SU-DHL-6 (cell line): ENCODE measurements at regions not wholly inside any gene's neighbourhood (a gene's known extent, or its start where the extent isn't known, plus 50 kb on each side); places are given as distances from the start of the nearest gene placed in this dataset.

Experiments used
- H2AFZ ChIP-seq: fragments of 200-600 bp; sonication (generic); 2 replicates; pipeline ENCODE4 v1.6.1; 2014; ENCODE audit warnings: low read depth, mild to moderate bottlenecking, moderate library complexity, mixed read lengths, antibody characterized with exemption, low read length; ENCODE audit not compliant: severe bottlenecking
- H3F3A ChIP-seq: fragments of 200-600 bp; shearing (Covaris generic); 2 replicates; pipeline ENCODE4 v1.6.0; 2016; ENCODE audit warnings: antibody characterized with exemption, mild to moderate bottlenecking; ENCODE audit not compliant: insufficient read depth
- H3K27ac ChIP-seq: fragments of 200-600 bp; sonication (generic); 2 replicates; pipeline ENCODE4 v1.5.1; 2016; ENCODE audit warnings: low read depth, mild to moderate bottlenecking, low read length, moderate library complexity, mixed read lengths
- H3K27me3 ChIP-seq: fragments of 200-600 bp; sonication (generic), shearing (Covaris generic); 2 replicates; pipeline ENCODE4 v1.6.0; 2014; ENCODE audit warnings: mild to moderate bottlenecking, low read length
- H3K36me3 ChIP-seq: fragments of 200-600 bp; sonication (generic); 2 replicates; pipeline ENCODE4 v1.6.1; 2014; ENCODE audit warnings: mild to moderate bottlenecking, low read length, mixed read lengths
- H3K4me2 ChIP-seq: fragments of 300-600, 200-600 bp; shearing (Covaris generic), sonication (generic); 2 replicates; pipeline ENCODE4 v1.6.0; 2014; ENCODE audit warnings: low read length, low read depth, mild to moderate bottlenecking; ENCODE audit not compliant: poor library complexity, severe bottlenecking
- H3K4me3 ChIP-seq: fragments of 200-600 bp; sonication (generic); 2 replicates; pipeline ENCODE4 v1.5.1; 2014; ENCODE audit warnings: antibody characterized with exemption, low read length, mild to moderate bottlenecking, mixed read lengths; ENCODE audit not compliant: insufficient read depth, poor library complexity, severe bottlenecking
- H3K79me2 ChIP-seq: fragments of 200-600 bp; sonication (generic); 2 replicates; pipeline ENCODE4 v1.6.1; 2014; ENCODE audit warnings: mild to moderate bottlenecking, low read length, moderate library complexity; ENCODE audit not compliant: insufficient read depth
- H3K9ac ChIP-seq: fragments of 200-600 bp; sonication (generic); 2 replicates; pipeline ENCODE4 v1.7.0; 2014; ENCODE audit warnings: mild to moderate bottlenecking, low read length
- H3K9me2 ChIP-seq: fragments of 200-600 bp; sonication (generic); replicated peaks from 2 replicates; pipeline ENCODE4 v1.6.1; 2014; ENCODE audit warnings: low read length; ENCODE audit not compliant: insufficient read depth
- H3K9me3 ChIP-seq: fragments of 200-600 bp; sonication (generic); 2 replicates; pipeline ENCODE4 v1.6.1; 2014; ENCODE audit warnings: low read length, mixed read lengths; ENCODE audit not compliant: insufficient read depth
- H4K20me1 ChIP-seq: fragments of 200-600 bp; sonication (generic); 2 replicates; pipeline ENCODE4 v1.6.1; 2014; ENCODE audit warnings: low read depth, mild to moderate bottlenecking, antibody characterized with exemption, low read length, moderate library complexity, mixed read lengths
- EZH2phosphoT487 ChIP-seq: fragments of 200-600 bp; sonication (generic), shearing (Covaris generic); conservative IDR thresholded peaks from 2 replicates; pipeline ENCODE4 v1.6.1; 2018; ENCODE audit warnings: mild to moderate bottlenecking, antibody characterized with exemption, low read length, moderate library complexity, mixed read lengths
- TF ChIP-seq, protein P1 (sequence below): fragments of 200-600 bp; sonication (generic); IDR thresholded peaks from one replicate; pipeline ENCODE4 v1.5.1; 2017; ENCODE audit warnings: antibody characterized with exemption, mild to moderate bottlenecking, low read length, moderate library complexity; ENCODE audit not compliant: insufficient read depth, poor library complexity, severe bottlenecking

DNA sequence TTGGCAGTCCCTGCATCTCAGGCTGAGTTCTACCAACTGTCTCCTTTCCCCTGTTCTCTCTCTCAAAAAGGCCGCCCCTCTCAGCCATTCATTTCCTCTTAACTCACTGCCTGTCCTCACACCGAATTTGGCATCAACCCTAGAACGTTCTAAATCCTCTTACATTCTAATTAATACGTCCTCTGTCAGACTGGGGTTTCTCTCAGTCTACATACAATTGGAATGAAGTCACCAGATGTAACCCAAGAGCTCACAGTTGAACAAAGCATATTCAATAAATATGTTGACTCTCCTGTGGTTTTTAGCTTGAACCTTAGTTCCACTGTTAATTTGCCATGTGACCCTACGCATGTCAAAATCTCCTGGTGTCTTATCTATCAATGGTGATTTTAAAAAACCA, 269.6 kb downstream of the CLIC5 start:
- no peak overlapping the region for H2AFZ ChIP-seq
- H3K9ac ChIP-seq: no peak overlapping the region
- no peak overlapping the region for H3K27ac ChIP-seq
- H3K4me2 ChIP-seq: no peak overlapping the region
- H3K36me3 ChIP-seq: no peaks in the 10 kb centered on the region
- no peaks in the 10 kb centered on the region for H3K9me3 ChIP-seq
- no peaks in the 10 kb centered on the region for H3K9me2 ChIP-seq
- no peaks in the 10 kb centered on the region for H3F3A ChIP-seq
- no peak overlapping the region for H3K4me3 ChIP-seq
- TF ChIP-seq, protein P1, sequence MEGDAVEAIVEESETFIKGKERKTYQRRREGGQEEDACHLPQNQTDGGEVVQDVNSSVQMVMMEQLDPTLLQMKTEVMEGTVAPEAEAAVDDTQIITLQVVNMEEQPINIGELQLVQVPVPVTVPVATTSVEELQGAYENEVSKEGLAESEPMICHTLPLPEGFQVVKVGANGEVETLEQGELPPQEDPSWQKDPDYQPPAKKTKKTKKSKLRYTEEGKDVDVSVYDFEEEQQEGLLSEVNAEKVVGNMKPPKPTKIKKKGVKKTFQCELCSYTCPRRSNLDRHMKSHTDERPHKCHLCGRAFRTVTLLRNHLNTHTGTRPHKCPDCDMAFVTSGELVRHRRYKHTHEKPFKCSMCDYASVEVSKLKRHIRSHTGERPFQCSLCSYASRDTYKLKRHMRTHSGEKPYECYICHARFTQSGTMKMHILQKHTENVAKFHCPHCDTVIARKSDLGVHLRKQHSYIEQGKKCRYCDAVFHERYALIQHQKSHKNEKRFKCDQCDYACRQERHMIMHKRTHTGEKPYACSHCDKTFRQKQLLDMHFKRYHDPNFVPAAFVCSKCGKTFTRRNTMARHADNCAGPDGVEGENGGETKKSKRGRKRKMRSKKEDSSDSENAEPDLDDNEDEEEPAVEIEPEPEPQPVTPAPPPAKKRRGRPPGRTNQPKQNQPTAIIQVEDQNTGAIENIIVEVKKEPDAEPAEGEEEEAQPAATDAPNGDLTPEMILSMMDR: no peak
- no peak for TF ChIP-seq EZH2phosphoT487
- H3K27me3 ChIP-seq: no peaks in the 10 kb centered on the region
- no peaks in the 10 kb centered on the region for H3K79me2 ChIP-seq
- no peaks in the 10 kb centered on the region for H4K20me1 ChIP-seq

DNA sequence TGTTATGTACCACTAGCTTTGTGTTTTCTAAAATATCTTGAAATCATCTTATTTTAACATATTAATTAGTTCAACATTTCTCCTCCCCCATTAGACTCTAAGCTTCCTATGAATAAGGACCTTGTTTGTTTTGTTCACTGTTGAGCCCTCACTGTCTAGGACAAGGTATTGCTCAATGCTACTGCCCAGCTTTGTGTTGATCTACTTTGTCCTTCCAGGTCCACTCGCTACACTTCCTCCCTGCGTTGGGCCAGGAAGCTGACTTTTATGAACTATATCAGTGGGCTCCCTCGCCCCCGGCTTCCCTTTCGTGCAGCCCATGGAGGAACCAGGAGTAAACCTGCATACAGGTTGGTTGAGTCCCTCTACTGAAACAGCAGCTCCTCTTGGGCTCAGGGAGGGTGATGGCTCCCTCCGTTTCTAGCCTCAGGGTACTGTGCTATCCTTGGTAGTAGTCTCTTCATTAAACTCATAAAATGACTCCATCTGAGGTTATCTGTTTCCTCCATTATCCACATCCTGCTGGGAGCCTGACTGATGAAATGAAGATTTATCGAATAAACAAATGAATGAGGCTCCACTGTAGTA, 272.5 kb downstream of the CLIC5 start:
- H3K27me3 ChIP-seq: no peaks in the 10 kb centered on the region
- no peaks in the 10 kb centered on the region for H3K36me3 ChIP-seq
- no peaks in the 10 kb centered on the region for H3F3A ChIP-seq
- H3K9me3 ChIP-seq: no peaks in the 10 kb centered on the region
- H3K9me2 ChIP-seq: no peaks in the 10 kb centered on the region
- TF ChIP-seq, protein P1: no peak
- TF ChIP-seq EZH2phosphoT487: no peak
- H4K20me1 ChIP-seq: no peaks in the 10 kb centered on the region
- no peaks in the 10 kb centered on the region for H3K79me2 ChIP-seq
- H3K4me2 ChIP-seq: no peak overlapping the region
- H3K4me3 ChIP-seq: no peak overlapping the region
- H3K9ac ChIP-seq: no peak overlapping the region
- no peak overlapping the region for H3K27ac ChIP-seq
- no peak overlapping the region for H2AFZ ChIP-seq

DNA sequence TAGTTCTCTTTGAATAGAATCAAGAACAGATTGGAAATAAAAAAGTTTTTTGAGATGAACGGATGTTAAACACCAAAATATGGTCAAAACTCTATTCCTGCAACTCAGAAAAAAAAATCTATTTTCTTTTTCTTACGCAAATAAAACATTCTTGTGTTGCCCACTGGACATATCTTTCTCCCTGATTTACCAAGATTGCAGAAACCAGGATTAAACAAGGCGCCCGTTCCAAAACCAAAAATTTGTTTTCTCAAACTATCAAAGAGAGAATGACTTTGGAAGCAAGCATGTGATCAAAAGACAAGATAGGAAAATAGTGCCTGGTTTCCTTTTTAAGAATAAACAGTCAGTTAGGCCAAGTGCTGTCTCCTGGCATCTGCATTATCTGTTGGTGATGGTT, 273.1 kb downstream of the CLIC5 start:
- no peak for TF ChIP-seq EZH2phosphoT487
- TF ChIP-seq, protein P1: no peak

More for the DNA sequence above, 273.1 kb downstream of the CLIC5 start:
- Histone ChIP-seq H3K27me3 (no peaks in the 10 kb centered on the region), H3K4me3 (no peak overlapping the region), H3K79me2 (no peaks in the 10 kb centered on the region), H3K36me3 (no peaks in the 10 kb centered on the region), H2AFZ (no peak overlapping the region), H3K9me2 (no peaks in the 10 kb centered on the region), H3K4me2 (no peak overlapping the region), H3K9me3 (no peaks in the 10 kb centered on the region), H3F3A (no peaks in the 10 kb centered on the region), H3K9ac (no peak overlapping the region), H3K27ac (no peak overlapping the region), H4K20me1 (no peaks in the 10 kb centered on the region)
